Ovary (tissue), 3 donors: ENCODE measurements at regions not wholly inside any gene's neighbourhood (a gene's known extent, or its start where the extent isn't known, plus 50 kb on each side); places are given as distances from the start of the nearest gene placed in this dataset.

ENCODE experiments used
- CTCF ChIP-seq, 3 donors: fragments of 450-650 bp in 2 of 3; fragments of 200-600 bp in 1 of 3; IDR thresholded peaks; one replicate each; pipeline versions ENCODE4 v1.5.1 to v1.8.0; 2016 to 2022; ENCODE audit warnings: antibody characterized with exemption in 3 of 3, mild to moderate bottlenecking in 1 of 3
- EP300 ChIP-seq: sonication (generic); formaldehyde crosslinking; IDR thresholded peaks from one replicate; pipeline ENCODE4 v1.6.1; 2017; ENCODE audit warnings: antibody characterized with exemption
- donor health status: DM: no; HTN: no; CAD: no.

GRCh38 chr5:15368835-15369234 lies 131.1 kb upstream of the FBXL7 start:
- TF ChIP-seq CTCF (IDR thresholded peaks at IDR 0.05) (no peak), EP300 (no peak)
